Renal pelvis (tissue), 1 donor: ENCODE measurements at regions not wholly inside any gene's neighbourhood (a gene's known extent, or its start where the extent isn't known, plus 50 kb on each side); places are given as distances from the start of the nearest gene placed in this dataset.

ENCODE experiments used
- DNase-seq: peaks from one replicate; pipeline ENCODE4 v3.0.0-alpha.2; 2013

DNA sequence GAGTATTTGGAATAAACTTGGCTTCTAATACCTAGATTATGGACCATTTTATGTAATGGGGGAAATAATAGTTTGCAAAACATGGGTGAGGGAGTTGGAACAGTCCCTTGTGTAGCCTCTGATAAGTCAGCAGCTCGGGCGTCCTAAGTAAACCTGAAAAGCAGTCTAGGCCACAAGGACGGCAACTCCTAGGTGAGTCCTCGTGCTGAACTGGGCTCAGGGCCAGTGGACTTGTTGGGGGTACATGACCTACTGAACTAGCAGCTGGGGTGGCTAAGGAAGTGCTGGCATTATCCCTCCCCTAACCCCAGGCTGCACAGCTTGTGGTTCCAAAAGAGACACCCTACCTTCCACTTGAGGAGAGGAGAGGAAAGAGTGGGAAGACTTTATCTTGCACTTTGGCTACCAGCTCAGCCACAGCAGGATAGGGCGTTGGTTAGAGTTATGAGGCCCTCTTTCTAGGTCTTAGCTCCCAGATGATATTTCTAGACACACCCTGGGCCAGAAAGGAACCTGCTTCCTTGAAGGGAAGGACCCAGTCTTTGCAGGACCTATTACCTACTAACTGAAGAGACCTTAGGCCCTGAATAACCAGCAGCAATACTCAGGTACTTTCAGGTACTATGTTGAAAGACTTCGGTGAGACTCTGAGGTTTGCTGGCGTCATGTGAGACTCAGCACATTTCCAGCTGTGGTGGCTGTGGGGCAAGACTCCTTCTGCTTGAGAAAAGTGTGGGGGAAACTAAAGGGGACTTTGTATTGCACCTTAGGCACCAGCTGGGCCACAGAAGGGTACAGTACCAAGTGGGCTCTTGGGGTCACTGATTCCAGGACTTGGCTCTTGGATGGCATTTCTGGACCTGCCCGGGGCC lies 71.0 kb downstream of the AQP4 start:
- DNase-seq: no peak

DNA sequence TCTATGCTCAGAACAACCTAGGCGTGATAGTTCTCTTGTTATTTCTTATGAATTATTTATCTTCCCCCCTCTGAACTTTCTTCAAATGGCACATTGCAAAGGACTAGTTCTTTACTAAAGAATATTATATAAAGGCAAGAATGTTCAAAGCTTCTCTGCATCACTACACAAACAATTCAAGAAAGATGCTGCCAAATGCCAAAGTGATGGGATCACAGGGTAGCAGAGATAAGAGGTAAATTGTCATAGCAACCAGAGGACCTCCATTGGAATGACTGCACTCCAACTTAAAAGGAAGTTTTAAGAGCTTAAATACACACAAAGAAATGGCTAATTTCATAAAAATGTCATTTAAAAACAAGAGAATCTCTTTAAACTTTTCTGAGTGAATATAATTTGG lies 72.8 kb downstream of the AQP4 start:
- no peak for DNase-seq

DNA sequence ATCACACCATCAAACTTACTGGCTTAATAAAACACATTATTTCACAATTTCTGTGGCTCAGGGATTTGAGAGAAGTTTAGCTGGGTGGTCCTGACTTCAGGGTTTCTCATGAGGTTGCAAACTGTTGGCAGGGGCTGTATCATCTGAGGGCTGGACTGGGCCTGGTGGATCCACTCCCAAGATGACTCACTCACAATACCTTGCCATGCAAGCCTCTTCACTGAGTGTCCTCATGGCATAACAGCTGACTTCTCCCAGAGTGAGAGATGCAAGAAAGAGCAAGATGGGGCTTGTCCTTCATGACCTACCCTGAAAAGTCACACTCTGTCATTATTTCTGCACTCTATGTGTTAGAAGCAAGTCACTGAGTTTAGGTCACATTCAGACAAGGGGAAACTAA lies 73.8 kb downstream of the AQP4 start:
- DNase-seq: no peak

DNA sequence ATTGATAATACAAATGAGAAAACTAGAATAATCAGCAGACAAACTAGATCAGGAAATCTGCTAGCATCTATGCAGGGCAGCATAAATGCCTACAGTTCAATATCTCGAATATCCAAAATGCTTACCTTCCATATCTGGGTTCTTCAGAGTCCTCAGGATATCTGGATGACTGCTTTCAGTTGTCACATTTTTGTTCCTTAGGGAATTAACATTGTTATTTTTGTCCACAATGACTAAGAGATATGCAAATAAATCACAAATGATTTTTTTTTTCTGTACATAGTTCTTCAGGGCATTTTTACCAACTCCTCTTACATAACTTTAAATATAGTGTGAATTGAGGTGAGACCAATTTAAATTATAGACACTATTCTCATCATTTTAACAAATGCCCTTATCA lies 80.9 kb downstream of the AQP4 start:
- DNase-seq: no peak

DNA sequence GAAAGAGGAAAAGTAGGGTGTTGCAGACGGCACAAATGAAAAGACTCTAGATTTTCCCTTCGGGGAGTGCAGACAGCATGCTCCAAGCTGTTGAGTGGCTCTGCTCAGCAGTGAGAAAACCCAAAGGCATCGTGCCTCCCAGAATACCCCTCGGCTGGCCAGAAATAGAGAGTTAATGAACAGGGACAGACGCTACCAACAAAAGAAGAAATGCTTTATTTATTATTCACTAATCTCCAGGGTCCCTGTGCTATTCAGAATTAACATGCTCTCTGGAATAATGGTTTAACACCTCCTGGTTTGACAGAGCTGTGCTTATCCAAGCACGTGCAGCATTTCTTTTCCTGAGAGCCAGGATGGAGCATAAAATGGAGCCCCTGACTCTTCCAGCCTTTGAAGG lies 82.3 kb downstream of the AQP4 start:
- DNase-seq: no peak

DNA sequence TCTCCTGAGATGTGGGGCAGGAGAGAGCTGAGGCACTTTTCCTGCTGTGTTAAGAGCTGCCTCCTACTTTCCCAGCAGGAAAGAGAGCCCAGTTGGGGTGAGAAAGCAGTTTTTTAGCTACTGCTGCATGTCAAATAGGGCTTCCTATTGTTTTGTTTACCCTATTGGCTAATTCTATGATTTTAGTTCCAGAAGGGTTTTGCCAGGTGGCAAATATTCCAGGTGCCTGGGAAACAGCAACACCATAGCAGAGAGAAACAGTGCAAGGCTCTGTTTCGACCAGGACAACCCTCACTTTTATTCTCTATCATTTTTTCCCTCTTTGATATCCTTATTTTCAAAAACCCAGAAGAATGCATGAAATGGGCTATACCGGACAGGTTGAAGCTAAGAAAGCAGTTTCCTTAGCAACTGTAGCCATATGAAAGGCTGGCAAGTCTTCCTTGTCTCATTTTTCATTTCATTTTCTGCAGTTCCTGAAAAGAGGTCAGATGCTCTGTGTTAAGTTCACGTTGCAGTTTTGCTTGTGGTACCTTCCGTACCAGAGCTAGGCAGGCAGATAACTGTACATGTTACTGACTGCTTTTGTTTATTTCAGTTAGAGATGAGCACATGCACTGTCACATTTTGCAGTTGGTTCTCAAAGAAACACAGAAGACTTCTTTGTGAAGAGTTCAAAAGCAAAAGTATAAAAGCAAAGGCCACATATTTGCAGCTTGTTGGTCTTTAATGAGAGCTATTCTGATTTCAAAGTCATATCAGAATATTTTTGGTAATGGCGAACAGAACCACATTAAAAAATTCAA lies 84.8 kb downstream of the AQP4 start:
- no peak for DNase-seq

DNA sequence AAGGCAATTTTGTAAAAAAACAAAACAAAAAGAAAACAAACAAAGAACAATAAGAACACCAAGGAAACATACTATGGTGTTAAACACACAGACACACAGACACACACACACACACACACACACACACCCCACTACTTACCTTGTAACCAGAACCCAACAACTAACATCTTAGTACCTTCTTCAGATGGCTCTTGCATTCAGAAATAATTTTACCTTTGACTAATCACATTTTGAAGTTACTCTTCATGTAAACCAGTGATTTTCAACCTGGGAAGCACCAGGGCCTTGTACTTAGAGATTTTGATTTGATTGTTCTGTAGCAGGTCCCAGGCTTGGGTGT lies 87.5 kb downstream of the AQP4 start:
- no peak for DNase-seq

DNA sequence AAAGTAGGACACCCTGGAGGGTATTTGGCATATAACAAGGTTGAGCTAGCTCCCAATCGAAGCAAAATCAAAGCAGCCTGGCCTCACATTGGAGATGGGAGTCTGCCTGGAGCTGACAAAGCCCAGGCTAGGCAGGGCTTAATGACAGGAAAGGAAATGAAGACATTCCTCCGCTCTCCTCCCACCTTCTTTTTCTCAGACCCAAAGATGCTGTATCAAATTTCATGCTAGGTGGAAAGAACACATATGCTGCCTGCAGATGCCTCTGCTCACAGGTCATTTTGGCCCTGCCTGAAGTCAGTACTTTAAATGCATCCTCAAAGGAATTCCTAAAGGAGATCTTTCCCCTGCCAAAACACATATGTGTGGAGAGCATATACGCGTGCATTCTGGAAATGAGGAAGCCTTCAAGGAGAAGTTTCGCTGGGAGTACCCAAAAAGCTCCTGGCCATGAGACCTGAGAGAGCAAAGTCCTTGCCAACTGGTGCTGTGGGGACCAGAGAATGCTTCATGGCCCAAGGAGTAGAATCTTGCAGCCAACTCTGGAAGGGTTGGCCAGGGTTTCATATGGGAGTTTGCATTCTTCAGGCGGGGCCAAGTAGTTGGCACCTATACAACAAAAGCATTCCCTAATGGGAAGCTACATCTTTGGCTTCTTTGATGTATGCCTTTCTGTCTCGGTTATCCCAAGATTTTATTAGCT lies 88.0 kb downstream of the AQP4 start:
- peak; percentile 76 for DNase-seq

DNA sequence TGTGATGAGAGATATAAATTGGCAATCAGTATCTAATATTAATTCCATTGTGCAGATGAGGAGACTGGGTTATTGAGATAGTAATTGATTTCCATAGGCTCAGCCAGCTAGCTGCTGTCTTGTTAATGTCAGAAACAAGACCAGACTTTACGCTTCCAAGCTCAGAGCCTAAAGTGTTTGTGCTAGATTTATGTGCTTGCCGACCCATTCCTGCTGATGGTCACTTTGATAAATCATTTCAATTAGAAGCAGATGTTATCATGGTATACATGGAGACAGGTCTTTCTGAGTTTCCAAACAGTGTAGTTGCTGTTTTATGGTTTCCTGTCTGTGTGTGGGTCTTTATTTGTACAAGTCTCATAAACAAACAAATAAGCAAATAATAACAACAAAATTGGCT lies 92.8 kb downstream of the AQP4 start:
- peak; percentile 30 for DNase-seq

DNA sequence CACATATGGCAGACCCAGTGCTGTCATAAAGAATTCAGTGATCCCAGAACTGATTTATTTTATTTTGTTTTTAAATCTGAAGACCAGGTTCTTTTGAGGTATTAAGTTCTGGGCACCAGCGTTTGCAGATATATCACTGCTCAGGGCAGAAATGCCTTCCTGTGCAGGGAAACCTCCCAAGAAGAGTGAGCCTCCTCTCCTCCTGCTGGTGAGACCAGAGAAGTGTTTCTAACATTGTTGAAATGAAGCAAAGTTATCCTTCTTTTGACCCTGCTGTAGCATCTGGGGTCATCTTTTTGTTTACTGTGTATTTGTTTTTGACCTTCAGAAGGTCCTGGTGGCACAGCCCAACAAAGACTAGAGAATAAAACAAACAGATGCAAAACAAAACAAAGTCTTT lies 94.0 kb downstream of the AQP4 start:
- no peak for DNase-seq

DNA sequence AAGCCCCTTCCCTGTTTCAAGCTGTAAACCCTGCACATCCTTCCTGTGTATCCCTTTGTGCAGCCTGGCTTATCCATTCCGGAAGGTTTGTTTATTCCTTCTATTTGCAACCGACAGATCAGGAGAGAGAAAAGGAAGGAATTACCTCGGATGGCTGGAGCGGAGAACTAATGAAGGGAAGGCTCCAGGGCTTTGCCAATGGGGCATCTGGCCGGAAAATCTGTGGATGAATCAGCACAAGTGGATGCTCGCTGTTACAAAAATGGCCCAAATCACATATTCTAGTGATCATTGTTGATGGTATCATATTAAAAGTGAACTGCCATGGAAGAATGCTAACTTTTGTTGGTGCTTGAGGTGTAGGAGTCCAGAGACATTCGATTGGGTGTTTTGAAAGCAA lies 97.1 kb downstream of the AQP4 start:
- DNase-seq: no peak

DNA sequence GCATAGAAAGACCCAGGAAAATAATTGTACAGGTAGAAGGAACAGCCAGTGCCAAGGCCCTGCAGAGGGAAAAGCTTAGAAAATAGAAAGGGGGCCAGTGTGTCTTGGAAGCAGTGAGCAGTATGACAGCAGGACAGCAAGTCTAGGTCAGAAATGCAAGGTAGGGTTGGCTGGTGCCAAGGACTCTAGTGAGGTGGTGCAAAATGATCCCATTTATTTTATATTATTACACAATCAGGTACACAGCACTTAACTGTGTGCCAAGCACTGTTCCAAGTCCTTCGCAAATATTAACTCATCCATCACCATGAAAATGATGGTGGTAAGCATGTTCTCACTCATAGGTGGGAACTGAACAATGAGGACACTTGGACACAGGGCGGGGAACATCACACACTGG lies 100.0 kb downstream of the AQP4 start:
- DNase-seq: no peak

DNA sequence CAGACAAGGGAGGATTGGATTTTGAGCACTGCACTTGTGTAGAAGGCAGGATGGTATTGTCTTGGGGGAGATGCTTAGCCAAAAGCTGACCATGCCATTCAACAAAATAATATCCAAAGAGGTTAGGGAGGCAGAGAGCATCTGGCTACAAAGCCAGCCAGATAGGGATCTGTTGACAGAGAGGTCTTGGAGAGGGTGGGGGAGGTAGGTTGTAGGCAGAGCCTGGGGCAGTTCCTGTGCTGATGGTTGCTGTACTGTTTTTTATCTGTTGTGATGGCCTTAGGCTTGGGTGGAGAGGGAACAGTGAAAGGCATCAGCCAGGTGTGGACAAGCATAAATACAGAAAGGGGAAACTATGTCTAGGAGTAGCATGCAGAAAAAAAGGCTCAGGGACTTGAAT lies 100.9 kb downstream of the AQP4 start:
- DNase-seq: no peak

DNA sequence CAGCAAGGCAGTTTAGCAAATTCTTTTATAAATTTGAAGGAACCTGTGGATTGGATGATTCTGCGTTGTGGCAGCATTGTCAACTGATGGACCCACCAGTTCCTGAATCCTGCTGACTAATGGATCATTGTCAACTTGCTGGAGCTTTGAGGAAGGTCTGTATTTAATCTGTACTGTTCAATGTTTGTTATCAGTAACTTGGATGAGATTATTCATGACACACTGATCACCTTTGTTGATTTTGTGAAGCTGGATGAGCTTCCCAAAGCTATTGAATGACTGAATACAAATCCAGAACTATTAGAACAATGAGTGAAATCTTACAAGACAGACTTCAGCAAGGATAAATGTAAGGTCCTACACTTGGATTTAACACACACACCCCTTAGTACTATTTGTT lies 101.3 kb downstream of the AQP4 start:
- DNase-seq: no peak

DNA sequence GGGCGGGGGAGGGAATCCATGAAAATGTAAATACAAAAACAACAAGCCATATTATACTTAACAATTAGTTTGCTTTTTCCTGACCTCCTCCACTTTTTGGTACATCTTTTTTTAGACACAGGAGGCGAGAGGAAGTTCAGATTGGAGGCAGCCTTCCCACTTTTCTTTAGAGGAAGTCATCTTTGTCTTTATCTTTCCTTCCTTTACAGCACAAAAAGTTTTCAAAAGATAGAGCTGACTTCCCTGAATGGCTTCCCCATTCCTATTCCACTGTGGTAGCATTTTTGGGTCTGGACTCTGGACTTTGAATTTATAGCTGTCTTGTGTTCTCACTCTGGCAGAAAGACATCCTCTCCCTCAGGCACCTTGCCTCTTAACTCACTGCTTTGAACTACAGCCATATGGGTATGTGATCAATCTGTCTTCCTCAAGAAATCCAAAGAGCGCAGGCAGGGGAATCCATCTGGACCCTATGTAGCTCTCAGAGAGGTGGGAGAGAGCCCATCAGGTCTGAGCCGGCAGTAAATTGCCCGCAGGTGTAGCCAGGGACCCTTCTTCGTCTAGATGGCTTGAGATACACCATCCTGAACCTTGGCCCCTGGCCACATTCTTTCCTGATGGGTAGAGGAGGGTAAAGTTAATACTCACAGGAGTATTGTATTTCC lies 101.9 kb downstream of the AQP4 start:
- no peak for DNase-seq

DNA sequence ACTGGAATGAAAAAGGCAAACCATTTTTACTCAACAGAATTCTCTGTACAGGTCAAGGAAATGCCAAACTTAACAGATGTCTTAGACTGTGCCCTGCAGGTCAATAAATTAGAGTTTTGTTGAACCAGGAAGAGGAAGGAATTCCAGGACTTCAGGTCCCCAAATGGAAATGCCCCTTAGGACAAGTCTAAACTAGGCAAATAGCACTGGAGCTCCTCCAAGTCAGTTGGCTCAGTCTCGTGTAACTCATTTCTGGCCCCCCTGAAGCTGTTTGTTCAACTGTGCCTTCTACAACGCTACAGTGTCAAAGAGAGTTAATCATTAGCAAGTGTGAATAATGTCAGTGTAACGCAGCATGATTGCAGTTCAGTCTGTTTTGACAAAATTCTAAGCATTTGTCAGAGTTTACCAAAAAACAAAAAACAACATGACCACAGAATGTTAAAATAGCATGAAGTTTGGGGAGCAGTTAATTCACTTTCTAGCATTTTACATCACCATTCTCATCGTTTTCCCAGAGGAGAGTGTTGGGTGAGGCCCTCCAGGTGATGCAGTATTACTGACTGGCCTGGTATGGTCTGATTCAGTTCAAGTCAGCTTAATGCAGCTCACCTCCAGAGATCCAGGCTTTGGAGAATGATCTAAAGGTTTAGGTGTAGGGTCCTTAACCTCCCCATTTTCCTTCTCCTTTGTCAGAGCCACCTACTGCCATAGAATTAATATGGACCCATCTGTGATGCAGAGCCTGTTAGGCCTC lies 108.1 kb downstream of the AQP4 start:
- peak; percentile 55 for DNase-seq

DNA sequence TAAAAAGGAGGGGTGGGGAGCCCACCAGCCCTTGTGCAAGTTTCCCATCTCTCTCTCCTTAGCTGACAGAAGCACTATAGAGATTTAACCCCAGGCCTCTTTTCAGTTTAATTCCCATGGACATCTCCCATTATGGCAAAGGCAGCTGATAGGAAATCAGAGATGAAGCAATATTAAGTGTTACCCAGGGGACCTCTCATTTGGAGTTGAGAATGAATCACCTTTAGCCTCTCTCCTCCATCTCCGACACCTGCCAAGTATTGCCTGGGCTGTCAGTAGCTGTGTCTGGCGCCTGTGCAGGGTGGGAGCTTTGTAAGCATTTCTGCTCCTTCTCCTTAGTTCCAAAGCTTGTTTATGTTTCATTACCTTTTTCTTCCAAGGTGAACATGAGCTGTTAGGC lies 109.0 kb downstream of the AQP4 start:
- DNase-seq: no peak

DNA sequence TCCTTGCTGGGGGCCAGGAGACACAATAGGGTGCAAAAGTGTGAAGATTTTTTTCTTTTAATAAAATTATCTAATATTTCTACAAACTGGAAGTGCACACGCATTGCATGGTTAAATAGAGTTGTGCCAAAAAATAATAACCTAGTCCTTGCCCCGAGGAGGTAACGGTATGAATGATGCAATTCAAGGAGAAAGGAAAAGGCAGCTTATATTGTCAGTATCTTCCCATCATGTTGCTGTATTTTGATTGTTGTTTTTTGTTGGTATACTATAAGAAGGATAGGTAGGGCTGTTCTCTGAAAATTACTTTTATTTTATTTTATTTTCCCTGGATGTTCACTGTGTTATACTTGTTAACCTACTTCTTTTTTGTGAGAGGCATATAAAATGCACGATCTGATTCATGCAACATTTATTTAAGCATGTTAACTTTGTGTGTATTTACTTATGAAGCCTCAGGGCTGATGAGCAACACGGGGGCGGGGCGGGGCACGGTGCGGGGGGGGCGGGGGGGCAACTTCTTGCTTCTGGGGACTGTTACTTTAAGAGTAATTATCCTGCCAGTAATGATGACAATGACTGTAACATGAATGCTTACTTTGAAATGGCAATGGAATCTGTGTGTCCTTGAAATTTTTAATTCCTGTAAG lies 118.6 kb downstream of the AQP4 start:
- no peak for DNase-seq

DNA sequence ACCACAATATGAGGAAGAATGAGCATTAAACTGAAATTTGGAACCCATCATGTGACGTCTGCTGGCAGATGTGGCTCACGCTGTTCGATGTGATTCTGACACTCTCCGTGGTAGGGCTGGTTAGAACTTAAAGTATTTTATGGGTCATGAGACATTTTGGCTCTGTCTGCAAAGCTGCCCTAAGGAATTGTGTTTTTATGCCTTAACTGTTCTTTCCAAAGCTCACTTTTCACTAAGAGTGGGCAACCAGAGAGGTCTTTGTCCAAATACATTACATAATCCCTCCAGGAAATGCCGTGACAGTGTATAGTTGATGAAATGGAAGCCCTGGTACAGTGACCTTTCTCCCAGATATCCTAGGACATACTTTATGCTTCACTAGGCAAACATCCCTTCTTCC lies 119.1 kb downstream of the AQP4 start:
- DNase-seq: no peak

DNA sequence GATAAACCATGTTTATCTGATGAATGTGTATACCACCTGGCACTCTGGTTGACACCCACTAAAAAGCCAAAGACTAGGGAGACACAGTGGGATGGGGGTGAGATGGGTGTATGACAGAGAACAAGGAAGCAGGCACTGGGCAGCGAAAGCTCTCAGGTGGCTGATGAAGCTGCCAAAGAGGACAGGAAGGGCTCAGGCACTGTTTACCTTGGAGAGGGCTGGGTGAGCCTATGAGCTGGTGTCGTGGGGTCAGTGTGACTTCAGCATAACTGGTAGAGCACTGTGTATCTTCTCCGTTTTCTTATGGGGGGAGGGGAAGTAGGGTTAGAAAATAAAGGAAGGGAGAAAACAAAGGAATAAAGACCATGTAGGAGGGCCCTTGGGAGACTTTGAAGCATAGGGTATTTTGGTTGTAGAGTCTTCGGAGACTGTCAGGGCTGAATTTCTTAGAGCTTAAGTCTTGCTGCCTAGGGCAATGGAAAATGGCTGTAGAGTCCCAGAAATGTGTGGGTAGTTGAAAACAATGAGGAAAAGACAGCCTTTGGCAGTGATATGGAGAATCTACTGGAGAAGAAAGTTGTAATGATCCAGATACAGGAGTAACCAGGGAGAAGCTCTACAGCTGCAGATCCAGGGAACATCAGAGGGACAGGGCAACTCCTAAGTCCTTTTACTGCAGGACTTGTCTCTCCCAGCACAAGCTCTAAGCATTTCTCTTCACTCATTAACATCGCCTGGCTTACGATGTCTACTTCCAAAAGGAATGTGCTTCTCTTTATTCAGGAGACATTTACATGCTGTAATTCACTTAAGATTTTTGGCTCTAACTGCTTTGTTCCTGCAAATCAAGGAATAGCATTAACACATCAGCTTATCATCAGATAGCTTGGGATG lies 120.0 kb downstream of the AQP4 start:
- DNase-seq: no peak
